ENCODE measurements at regions not wholly inside any gene's neighbourhood (a gene's known extent, or its start where the extent isn't known, plus 50 kb on each side); places are given as distances from the start of the nearest gene placed in this dataset.
A peak's percentile ranks its signal among the peaks of the same experiment; 100 is the strongest.

DNA sequence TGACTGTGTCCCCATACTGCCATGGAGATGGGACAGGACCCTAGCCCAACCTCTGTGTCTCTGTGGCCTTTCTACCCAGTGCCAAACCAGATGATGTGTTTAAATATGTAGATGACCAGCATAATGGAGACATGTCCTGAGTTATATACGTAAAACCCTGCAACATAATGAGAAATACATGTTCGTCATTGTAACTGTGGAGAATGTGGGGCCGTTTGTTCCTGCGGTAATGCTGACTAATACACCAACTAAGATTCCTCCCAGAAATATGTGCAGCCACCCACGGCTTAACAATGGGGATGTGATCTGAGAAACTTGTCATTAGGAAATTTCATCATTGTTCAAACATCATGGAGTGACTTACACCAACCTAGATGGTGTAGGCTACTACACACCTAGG is 71.7 kb upstream of the SIM2 start:
- no peak for DNase-seq (ENCODE audit: extremely low read depth, low read depth)

DNA sequence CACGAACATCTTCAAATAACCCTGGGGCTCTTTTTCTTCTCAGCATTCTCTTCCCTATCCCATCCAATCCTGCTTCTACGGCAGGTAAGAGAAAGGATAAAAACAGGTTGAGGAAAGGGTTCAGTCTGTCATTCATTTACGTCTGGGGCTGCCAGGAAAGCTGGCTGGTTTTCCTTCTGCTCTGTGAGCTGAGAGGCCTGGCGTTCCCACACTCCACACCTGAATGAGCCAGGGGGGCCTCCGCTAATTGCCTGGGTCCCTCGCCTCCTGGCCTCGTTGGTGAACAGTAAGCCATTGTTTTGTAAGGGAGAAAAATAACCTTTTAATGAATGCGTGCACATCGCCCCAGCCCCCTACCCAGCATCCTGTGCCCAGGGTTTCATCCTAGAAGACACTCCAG is 70.8 kb upstream of the SIM2 start:
- no peak for DNase-seq (ENCODE audit: extremely low read depth, low read depth)

DNA sequence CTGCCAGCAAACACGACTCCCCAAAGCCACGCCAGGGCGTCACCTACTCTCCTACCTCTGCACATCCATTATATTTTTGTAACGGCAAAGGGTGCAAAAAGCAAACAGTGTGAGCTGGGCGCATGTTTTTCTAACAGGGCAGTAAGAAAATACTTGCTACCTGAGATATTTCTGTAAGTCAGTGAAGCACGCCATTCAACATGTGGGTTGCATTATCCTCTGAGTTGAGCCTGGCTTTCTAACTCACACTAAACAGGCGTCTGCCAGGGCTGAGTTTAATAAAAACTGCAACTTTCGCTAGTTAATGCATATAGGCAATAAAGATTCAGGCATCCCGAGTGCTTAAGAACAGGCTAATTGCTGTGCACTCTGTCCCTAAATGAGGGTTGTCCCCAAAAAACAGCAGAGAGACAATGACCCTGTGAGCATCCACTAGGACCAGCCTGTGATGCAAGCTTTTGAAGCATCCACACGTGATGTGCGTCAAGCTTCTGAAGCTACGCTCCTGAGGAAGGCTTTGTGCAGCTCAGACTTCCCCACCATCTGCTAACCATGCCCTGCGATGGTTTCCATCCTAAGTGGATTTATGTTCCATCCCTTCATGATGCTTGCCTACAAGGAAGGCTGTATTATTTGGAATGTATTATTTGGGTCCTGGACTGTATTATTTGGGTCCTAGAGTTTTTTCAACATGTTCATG is 70.0 kb upstream of the SIM2 start:
- DNase-seq (ENCODE audit: extremely low read depth, low read depth), result no peak

DNA sequence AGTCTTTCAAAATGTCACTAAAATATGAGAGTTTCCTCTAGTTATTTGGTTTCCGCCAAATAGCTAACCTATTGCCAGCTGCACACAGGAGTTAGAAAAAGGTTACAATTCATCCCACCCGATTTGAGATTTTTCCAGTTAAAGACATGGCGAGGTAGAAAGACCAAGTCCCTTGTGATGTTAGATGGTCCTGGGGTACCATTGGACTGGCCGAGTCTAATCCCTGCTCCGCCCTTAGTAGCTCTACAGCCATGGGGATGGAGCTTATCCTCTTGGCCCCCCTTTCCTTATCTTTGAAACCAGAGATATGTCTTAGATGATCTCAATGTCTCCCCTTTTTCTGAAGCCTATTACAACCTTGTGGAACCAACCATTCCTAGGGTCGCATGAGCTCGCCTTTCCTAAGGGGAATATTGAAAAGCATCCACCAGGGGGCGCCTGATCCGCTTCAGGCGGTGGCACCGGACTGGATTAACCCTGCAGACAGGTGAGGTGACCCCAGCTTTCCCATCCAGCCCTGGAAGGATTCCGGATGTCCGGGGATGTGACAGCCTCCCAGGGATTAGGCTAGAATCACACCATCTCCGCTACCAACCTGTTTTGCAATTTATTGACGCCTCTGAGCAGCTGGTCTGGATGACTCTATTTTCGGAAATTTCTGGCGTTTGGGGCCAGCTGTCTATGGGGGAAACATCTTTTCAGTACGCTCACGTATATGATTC is 68.3 kb upstream of the SIM2 start:
- DNase-seq (ENCODE audit: extremely low read depth, low read depth), result peak; percentile 46

DNA sequence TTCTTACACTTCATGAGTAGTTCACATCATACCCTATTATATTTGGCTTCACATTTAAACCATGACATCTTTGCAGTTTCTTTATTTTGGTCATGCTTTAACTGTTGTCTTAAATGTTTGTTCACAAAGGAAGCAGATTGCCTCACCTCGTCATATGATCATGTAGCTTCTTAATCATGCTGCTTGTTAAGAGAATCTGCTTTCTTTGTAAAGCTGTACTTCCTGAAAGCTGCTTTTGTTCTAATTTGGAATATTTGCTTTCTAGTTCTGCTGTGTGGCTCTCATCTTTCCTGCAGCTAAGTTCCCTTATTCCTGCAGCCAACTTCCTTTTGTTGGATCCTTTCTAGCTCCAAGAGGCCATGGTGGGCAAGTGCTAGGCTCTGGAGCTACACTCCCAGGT is 62.9 kb upstream of the SIM2 start:
- DNase-seq (ENCODE audit: extremely low read depth, low read depth), result no peak

DNA sequence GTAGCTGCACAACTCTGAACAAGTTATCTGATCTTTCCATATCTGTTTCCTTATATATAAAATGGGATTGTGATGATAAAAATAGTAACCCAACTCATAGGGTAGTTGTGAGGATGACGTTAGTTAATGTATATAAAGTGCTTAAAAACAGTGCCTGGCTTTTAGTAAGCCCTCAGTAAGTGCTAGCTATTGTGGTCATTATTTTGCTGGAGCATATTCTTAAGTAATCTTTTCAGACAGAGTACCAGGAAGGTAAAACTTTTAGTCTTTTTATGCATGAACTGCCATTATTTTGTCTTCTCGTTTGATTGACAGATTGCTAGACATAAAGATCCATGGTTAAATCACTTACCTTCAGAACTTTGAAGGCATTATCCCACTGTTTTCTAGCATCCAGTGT is 62.5 kb upstream of the SIM2 start:
- no peak for DNase-seq (ENCODE audit: extremely low read depth, low read depth)

DNA sequence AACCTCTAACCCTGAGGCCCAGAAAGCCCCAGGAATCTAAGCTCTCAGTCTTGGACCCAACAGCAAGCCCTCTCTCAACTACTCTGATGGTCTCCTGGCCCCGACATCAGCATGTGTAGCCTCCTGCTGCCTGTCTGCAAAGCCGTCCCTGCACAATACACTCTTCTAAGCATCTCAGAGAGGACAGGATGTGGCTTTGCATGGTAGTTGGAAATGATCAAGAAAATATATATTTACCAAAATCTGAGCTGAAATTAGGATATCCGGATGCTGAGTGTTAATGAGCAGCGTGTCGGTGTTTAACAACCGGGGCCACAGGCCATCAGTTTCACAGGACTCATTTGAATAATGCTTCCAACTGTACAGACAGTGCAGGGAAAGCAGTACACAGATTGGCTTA is 59.1 kb upstream of the SIM2 start:
- no peak for DNase-seq (ENCODE audit: extremely low read depth, low read depth)

DNA sequence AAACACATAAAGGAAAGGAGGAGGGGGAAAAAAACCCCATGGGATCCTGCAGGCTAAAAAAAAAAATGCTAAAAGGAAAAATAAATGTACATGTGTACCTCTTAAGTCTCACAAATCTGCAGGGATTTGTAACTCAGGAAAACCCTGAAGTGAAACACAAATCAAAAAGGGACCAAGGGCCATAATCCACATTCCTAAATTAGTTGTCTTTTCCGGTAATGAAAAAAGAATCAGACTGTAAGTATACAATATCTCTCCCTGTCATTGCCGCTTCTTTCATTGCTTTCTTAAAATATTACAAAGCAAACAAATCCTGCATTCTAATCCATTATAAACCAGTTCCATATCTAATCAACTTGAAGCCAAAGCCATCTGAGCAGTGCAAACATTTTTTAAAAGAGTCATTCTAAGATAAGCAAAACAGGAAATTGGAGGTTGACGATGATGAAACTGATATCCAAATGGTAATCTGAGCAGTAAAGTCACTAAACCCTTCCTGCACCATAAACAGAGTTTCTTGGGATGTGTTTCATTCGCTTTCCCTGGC is 58.7 kb upstream of the SIM2 start:
- no peak for DNase-seq (ENCODE audit: extremely low read depth, low read depth)

DNA sequence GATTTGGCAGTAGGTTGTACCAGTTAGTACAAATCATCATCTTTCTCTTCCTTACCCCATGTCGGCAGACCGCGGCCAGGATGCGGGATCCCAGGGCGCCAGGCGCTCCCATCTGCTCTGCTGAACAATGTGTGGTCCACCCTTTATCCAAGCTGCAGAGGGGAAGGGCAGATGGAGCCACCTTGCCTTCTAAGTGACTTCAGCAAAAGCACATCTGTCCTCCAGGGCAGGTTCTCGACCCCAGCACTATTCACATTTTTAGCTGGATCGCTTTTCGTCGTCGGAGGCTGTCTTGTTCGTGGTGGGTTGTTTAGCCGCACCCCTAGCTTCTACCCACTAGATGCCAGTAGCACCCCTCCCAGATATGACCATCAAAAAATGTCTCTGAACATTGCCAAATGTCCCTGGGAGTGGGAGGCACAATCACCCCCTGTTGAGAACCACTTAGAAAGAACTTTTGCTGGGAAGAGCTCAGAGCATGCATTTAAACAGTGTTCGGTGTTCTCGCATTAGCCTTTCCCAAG is 58.1 kb upstream of the SIM2 start:
- DNase-seq (ENCODE audit: extremely low read depth, low read depth), result no peak

DNA sequence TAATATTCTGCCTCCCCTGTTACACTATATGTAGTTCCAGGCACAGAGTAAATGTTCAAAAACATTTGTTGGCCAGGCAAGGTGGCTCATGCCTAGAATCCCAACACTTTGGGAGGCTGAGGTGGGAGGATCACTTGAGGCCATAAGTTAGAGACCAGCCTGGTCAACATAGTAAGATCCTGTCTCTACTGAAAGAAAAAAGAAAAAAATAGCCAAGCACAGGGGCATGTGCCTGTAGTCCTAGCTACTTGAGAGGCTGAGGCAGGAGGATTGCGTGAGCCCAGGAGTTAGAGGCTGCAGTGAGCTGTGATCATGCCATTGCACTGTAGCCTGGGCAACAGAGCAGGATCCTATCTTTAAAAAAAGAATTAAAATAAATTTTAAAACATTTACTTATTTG is 57.6 kb upstream of the SIM2 start:
- no peak for DNase-seq (ENCODE audit: extremely low read depth, low read depth)

DNA sequence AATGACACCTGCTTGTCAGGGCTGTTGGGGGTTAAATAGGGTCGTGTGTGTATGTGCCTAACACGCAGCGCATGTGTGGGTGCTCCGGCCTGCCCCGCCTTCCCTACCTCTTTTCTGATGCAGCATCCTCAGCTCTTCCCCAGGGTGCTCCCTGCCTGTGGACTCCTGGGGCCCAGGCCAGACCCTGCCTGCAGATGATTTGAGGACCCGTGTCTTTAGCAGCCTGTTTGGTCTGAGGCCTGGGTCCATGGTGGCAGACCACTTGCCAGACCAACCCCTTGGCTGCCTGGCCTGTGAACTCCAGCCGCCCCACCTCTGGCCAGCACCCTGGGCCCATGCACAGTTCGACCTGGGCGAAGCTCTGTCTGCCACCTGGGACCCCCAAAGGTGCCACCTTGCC is 57.0 kb upstream of the SIM2 start:
- no peak for DNase-seq (ENCODE audit: extremely low read depth, low read depth)

DNA sequence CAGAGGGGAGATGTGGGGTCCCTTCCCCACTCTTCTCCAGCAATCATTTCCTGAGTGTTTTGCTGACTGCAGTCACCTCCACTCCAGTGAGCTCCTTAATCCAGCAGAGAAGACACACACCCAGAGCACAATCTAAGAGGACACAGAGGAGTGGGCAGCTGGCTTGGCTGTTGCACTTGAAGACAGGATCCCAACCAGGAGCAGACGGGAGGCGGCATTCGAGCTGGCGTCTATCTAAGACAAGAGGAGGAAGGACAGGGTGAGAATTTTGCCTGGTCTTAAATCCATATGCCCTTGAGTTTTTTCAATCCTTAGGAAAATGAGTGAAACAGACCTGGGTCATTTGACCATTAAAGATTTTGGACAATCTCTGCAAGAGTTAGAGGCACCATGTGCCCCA is 56.1 kb upstream of the SIM2 start:
- DNase-seq (ENCODE audit: extremely low read depth, low read depth), result no peak

DNA sequence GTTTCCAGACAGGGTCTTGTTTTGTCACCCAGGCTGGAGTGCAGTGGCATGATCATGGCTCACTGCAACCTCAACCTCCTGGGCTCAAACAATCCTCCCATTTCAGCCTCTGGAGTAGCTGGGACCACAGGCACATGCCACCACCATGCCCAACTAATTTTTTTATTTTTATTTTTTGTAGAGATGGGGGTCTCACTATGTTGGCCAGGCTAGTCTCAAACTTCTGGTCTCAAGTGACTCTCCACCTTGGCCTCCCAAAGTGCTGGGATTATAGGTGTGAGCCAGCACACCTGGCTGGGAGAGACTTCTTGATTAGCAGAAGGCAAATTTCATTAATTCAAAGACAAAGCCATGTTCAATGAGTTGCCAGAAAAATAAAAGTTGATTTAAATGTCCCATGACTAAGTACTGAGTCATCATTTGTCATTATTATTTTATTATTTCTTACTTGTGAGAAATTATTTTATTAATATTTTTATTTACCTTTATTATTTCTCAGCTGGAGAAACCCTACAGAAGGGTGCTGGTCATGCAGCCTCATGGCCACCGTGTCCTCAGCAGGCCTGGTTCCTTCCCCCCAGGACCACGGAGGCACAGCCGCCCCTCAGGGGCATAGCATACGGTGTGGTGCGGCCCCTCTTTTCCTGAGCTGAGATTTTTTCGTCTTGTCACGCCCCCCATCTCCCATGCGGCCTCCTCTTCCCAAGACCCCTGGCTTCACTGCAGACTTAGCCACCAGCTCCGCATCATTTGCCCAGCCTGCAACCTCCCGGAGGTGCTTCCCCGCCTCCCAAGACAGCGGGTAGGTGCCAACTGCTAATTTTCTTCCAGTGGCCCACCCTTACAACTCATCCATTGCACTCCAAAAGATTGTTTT is 55.3 kb upstream of the SIM2 start:
- no peak for DNase-seq (ENCODE audit: extremely low read depth, low read depth)

DNA sequence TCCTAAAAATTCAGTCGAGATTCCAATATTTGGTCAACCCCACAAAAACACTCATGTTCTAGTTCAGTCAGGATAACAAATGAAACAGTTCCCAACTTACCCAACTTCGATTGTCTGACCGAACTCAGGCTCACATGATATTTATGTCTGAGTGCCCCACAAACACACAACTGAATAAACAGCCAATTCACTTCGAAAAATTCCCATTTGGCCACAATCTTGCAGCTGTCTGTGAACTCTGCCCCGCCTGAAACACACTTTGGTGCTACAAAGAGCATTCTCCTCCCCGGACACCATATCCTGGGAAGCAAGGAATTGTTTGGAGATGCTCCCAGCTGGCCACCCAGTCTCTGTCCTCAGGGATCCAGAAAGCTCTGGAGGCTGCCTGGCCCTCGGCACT is 52.9 kb upstream of the SIM2 start:
- no peak for DNase-seq (ENCODE audit: extremely low read depth, low read depth)

DNA sequence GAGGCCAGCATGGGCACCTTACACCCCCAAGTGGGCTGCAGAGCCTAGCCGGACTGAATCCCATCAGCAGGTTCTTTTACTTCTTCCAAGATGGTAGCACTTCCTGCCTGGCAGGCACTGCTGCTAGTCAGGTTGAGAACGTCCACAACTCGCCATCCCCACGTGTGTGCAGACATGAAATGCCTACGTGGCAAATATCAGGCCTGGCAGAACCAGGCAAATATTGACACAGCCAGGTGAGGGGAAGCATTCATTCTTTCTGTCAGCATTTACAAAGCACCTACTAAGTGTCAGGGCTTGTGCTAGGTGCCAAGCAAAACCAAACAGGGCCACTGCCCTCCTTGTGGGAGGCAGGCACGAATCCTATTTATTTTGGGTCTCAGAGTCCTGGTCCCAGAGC is 52.3 kb upstream of the SIM2 start:
- no peak for DNase-seq (ENCODE audit: extremely low read depth, low read depth)

DNA sequence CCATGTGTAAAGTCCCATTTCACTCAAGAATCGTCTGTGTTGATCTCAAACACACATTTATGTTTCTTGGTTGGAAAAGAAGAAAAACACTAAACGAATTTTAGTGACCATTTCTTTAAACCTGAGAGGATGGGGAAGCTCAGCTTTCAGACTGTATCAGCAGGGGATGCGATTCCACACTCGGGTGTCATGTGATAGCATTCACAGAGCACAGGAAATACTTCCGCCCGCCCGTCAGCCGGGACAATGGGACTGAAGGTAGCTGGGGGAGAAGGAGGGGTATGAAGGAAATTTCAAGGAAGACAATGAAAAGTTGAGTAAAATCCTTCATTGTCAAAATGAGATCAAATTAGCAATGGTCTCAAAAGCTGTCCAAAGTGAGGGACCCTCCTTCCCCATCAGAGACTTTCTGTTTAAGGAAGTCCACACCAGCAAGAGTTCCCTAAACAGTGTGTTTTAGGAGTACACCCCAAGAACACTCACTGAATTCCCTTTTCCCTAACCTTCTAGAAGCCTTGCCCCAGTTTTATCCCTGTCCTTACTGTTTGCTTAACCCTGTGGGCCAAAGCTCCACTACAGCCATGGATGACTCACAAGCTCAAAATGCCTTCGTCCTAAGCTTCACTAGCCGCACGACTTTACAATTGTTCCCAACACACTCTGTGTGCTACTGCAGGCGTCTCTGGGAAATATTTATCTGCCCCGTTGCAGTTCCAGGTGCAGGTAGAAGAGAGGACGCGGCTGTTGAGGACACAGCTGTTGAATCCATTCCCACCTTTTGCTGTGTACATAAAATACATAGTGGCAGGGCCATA is 51.4 kb upstream of the SIM2 start:
- no peak for DNase-seq (ENCODE audit: extremely low read depth, low read depth)
